GM12873 (cell line): ENCODE measurements at regions not wholly inside any gene's neighbourhood (a gene's known extent, or its start where the extent isn't known, plus 50 kb on each side); places are given as distances from the start of the nearest gene placed in this dataset.

ENCODE experiments used
- TF ChIP-seq, protein P1 (sequence below): IDR thresholded peaks from 2 replicates; pipeline ENCODE4 v1.5.1; 2012; ENCODE audit warnings: low read depth, mild to moderate bottlenecking, moderate library complexity, low read length, control low read depth; ENCODE audit not compliant: insufficient read depth; ENCODE audit errors: missing control alignments

DNA sequence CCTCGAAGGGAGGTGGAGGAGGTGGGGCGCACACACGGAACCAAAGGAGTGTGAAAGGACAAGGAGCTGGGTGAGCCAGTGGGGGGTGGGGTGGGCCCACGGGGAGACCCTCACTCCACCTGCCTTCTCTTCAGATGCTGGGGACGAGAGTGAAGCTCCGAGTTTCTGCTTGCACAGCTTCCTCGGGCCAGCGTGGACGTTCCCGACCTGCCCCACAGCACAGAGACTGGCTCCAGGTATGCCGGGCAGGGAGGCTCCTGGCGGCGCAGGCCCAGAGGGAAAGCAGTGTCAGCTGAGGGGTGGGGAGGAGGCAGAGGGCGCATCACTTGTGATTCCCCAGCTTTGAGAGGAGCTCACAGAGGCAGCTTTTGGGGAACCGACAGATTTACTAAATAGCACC, 98.5 kb upstream of the RPS6KA2 start:
- TF ChIP-seq, protein P1, sequence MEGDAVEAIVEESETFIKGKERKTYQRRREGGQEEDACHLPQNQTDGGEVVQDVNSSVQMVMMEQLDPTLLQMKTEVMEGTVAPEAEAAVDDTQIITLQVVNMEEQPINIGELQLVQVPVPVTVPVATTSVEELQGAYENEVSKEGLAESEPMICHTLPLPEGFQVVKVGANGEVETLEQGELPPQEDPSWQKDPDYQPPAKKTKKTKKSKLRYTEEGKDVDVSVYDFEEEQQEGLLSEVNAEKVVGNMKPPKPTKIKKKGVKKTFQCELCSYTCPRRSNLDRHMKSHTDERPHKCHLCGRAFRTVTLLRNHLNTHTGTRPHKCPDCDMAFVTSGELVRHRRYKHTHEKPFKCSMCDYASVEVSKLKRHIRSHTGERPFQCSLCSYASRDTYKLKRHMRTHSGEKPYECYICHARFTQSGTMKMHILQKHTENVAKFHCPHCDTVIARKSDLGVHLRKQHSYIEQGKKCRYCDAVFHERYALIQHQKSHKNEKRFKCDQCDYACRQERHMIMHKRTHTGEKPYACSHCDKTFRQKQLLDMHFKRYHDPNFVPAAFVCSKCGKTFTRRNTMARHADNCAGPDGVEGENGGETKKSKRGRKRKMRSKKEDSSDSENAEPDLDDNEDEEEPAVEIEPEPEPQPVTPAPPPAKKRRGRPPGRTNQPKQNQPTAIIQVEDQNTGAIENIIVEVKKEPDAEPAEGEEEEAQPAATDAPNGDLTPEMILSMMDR, result no peak

DNA sequence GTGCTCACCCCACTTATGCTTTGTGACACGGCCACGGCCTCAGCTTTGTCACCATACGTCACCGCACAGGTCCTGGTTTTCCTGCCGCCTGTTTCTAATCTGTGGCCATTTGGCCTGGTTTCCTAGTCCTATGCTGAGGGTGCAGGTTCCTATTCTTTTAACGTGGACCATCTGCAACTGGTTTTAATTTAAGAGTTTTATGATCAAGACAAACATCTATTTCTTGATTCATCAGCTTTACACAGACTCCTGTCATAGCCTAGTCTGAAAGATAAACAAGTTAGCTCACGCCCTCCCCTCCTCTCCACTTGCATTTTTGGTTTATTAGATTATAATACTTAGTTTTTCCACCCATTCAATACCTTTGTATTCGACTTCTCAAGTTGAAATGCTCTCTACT, 97.5 kb upstream of the RPS6KA2 start:
- TF ChIP-seq, protein P1, result no peak

DNA sequence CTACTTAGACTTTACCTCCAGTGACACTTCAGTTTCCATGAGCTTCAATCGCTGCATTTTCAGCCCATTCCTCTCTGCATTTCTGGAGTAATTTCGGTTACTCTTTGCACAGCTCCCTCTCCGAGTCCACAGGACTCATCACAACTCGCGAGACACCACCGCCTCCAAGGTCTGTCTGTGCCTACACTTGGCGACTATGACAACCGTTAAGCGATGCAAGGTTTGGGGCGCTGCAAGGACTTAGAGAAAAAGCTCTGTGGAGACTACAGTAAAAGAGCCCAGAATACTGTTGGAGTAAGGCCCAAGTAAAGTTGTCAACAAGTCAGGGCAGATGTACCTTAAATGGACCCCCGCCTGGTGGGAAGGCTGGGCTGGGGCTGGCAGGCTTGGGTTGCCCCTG, 95.7 kb upstream of the RPS6KA2 start:
- TF ChIP-seq, protein P1, result no peak

DNA sequence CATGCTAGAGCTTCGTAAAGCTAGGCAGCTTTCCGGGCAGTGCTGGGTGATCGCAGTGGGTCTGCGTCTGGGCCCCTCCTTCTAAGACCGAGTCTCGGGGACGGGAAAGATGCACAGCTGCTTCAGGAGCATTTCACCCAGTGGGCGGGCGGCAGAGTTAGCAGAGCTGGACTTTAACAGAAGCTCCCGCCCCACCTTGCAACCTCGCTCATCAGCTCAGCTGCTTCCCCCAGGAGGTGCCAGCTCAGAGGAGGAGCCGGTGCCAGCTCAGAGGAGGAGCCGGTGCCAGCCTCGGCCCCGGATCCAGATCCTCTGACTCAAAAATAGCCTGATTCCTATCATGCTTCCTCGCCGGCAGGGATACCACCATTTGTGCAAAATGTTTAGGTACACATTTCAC, 94.5 kb upstream of the RPS6KA2 start:
- TF ChIP-seq, protein P1, result no peak

DNA sequence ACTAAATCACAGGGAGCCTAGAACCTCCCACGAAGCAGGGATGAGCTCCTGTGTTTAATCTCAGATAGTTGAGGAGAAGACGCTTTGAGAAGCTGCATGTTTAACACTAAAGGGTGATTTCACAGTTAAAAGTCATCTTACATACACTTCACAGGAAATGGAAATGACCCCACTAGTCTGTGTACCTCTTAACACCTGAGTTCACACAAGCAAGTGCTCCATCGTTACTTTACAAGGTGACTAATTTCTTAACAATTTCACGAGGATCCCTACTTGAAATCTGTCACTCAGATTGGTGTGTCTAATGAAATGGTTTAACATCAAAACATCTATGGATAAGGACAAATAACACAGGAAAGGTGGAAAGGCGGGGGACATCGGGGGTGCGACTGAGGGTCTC, 93.8 kb upstream of the RPS6KA2 start:
- TF ChIP-seq, protein P1, result no peak

DNA sequence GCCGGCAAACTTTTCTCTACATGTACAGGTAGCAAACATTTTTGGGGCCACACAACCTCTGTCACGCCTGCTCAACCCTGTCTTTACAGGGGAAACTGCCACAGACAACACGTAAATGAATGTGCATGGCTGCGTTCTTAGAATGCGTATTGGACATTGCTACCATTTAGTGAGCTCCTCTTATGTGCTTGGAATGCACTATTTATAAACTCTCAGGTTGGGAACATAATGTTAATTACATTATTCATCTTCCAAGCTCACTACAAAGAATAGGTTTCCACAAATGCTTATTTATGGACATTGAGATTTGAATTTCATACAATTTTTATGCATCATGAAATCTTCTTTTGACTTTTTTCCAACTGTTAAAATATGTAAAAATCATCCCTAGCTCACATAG, 92.0 kb upstream of the RPS6KA2 start:
- TF ChIP-seq, protein P1, result no peak

DNA sequence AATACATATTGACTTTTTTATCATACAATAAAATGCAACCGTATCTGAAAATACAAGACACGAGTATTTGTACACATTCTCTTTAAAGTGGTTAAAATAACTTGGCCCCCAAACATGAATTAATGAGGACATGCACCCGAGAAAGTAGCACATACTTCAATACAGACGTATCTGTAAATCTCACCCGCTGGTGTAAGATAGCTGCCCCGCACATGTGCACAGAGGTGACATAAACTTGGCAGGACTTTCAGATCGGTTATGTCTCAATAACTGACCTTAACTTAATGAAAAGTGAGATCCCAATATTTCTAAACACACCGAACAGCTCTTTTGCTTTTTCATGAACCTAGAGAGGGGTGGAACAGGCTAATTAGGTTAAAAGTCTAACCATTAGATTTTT, 91.5 kb upstream of the RPS6KA2 start:
- TF ChIP-seq, protein P1, result no peak

DNA sequence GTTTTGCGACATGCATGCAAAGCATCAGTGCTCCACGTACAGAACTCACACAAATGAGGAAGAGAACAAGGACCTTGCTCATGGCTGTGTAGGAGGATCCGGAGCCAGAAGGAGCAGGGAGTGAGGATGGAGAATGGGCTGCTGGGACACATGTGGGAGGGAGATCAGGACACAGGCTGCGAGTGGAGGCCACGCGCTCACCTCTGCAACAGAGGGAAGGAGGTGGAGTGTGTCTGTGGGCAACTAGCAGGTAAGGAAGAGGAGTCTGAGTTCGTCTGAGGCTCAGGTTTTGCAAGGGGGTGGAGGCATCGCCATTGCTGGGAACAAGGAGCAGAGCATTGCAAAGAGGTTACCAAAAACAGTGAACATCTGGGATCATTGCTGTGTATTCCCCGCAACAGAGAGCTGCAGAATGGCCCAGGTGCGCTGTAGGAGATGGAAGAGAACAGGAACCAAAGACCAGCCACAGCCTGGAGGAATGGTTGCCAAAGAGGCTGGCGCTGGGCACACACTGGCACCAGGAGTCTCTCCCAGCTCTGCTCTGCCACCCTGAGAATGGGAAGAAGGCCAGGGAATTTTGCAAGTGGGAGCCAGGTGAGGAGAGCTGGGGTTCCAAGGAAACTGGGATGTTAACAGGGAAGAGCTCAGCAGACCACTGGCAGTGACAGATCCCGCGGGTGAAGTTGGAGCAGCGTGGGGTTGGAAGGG, 90.0 kb upstream of the RPS6KA2 start:
- TF ChIP-seq, protein P1, result no peak
